GM19397 (cell line): ENCODE measurements at regions not wholly inside any gene's neighbourhood (a gene's known extent, or its start where the extent isn't known, plus 50 kb on each side); places are given as distances from the start of the nearest gene placed in this dataset.

Experiments
- ATAC-seq: cut with Tn5 transposase; IDR thresholded peaks from one replicate; pipeline ENCODE4 v1.9.1; 2021; ENCODE audit warnings: mild to moderate bottlenecking, moderate library complexity; ENCODE audit not compliant: unreplicated experiment

DNA sequence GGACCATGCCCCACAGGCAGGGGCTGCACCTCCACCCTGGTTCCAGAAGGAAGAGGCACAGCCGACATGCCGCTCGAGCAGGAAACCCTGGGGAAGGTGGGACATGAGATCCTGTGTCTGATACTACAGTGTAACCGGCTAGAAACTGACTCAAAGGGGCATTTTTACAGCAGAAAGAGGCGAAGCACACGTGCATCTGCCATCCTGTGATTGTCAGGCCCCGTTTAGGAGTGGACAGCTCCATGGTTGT is 62.7 kb downstream of the SIK1 start:
- no peak for ATAC-seq

DNA sequence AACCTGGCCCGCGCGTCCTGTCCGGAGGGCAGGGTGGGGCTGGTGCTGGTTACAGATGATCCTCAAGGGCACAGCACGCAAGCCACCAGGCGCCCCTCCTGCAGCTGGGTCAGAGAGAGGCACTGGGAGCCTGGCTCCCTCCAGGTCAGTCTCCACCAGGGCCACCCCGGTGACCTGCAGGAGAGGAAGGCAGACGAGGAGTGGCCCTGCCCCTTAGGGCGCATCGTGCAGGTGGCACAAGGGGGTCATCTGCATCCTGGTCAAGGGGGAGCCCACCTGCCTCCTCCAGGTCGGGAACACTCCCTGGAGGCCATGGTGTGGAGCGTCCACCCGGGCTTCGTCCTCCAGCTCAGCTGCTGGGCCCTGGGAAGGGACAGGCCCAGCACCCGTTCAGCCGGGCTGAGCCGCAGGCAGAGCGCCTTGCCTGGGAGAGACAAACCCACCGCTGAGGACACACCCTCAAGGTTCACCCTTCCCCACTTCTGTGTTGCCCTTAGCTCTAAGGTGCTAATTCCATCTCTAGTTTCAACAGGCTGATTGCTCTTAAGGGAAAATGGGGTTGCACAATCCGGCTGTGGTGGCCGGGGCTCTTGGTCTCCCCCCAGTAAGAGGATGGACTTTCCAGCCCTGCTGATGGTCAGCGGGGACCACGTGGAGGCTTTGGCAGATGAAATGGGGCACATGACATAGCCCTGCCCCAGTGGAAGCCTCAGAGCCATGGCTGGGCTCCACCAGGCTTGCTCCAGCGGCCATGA is 63.2 kb downstream of the SIK1 start:
- no peak for ATAC-seq

DNA sequence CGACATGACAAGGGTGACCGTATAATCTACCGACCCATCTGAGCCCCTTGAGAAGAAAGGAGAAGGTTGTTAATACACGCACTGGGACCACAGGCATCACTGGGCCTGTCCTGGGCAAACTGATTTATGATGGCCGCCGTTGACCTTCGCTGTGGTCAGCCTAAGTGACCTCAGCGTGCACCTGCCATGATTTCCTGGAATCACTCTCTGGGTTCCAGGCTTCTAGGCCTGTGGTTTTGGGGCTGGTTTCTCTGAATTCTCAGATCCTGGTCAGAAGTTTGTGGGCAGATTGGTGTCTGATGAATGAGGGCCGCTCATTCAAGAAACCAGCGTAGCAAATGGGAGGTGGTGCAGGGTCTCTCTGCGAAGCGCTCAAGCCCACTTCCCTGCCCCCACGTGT is 64.0 kb downstream of the SIK1 start:
- ATAC-seq = no peak

DNA sequence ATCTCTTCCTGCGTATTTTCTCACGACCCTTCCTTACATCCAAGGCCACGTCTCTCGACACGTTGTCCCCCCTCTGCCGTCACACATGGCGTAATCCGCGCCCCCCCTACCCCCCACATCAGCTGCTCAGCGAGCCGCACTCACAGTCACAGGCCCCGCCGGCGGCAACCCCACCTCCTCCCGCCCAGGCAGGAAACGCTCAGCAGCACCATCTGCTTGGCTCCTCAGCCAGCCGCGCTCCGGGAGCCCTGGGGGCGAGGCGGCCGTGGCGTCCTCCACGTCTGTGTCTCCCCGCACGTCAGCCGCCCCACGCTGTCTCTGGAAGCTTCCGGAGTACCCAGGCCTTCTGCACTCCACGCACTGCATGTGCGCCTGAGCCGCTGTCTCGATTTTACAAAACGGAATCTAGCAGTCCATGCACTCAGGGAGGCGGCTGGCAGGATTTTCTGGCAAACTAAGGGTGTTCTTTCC is 64.6 kb downstream of the SIK1 start:
- ATAC-seq = no peak

DNA sequence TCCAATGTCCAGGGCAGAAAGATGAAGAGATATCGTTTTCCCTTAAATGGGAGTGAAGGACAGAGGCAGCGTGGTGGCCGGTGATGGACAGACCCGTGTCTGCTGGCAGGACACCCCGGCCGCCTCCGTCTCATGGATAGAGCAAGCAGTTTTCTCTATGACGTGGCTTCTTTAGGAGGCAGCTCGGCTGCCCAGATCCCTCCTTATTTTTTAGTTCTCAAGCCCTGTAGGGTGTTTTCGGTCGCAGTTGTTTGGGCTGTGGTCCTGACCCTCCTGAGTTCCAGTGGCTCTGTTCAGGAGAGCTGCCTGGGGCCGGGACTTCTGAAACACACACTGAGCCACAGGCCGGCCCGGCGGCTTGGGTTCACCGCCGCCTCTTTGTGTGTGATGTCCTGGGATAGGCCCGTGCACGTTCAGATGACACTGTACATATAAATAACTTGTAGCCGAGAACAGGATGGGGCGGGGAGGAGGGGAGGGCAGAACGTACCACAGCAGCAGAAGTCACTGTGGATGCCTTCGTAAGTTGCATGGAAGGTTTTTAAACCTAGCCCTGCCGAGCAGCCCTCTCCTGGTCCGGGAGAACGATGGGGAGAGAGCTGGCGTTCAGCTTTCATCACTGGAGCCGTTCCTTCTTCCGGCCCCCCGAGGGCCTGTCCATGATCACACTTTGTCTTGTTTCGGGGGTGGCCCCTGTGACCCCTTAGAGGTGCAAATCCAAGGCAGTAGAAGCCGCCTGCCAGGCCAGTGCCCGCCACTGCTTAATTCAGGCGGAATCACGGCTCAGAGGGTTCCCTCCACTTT is 65.2 kb downstream of the SIK1 start:
- ATAC-seq = no peak

DNA sequence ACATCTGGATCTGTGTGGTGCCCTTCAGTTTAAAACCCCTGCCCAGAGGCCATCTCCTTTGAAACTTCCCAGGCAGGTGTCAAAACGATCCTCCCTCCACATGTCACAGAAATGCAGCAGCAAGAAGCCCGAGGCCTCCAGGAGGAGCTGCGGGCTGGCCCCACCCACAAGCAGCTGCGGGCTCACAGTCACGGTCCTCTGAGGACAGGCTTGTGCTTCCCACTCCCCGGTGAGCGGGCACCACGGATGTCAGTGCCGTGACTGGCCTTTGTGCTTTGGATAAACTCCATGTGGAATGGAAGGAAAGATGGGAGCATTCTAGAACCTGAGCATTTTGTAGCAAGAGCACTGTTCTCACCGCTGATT is 65.8 kb downstream of the SIK1 start:
- no peak for ATAC-seq

DNA sequence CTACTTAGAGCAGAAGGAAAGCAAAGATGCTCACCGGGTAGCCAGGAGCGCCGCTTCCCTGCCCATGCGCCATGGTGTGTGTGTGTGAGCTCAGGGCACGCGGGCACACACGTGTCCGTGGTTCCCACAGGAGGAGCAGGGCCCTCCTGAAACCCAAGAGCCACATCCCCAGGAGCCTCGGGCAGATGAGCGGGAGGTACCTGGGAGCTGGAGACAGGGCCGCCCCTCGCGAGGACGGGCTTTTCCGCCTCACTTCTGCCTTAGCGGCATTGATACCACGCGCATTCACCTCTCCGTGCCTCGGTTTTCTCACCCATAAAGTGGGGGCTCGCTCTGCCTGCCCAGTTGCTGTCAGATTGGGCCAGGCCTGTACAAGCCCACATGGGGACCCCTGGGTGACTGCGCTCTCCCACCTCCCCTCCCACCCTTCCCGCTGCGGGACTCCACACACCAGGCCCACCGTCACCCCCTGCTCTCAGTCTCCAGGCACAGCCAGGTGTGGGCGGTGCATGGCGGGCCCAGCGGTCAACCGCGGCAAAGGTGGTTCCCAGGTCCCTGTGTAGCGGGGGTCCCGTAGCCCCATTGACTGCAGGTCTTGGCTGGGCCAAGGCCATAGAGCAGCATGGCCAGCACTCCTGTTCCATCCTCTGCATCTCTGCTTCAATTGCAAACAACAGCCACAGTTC is 66.3 kb downstream of the SIK1 start:
- no peak for ATAC-seq

DNA sequence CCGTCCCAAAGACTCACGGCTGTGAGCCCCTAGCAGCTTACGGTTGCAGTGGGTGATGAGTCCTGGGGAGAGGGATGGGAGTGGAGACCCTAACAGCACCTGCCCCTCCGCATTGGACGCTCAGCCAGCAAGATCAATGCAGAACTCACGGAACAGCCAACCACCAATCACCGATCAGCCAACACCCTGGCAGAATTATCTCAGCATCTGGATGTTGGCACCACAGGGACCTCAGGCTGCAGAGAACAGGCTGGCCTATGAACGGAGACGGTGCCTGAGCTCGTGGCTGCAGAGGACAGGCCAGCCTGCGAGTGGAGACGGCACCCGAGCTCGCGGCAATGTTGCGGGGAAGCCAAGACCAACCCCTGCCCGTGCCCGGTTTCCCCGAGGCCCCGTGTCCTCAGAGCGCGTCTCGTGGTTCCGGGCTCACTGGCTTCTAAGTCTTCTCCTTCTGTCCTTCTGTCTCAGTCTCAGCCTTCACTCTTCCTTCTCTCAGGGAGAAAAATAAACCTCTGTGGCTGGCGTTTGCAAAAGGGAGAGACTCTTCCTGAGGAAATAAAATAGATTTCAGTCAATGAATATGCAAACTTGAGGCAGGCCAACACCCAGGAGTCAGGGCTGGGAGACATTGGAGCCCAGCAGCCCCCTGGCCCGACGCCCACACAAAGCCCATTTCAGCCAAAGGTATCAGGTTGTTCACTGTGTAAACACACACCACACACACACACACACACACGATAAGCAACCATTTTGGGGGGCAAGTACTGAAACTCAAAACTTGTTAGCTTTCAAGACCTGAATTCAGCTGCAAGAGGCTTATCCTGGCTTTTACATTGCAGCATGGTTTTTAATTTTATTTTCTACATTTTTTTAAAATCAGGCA is 67.8 kb downstream of the SIK1 start:
- ATAC-seq = no peak

DNA sequence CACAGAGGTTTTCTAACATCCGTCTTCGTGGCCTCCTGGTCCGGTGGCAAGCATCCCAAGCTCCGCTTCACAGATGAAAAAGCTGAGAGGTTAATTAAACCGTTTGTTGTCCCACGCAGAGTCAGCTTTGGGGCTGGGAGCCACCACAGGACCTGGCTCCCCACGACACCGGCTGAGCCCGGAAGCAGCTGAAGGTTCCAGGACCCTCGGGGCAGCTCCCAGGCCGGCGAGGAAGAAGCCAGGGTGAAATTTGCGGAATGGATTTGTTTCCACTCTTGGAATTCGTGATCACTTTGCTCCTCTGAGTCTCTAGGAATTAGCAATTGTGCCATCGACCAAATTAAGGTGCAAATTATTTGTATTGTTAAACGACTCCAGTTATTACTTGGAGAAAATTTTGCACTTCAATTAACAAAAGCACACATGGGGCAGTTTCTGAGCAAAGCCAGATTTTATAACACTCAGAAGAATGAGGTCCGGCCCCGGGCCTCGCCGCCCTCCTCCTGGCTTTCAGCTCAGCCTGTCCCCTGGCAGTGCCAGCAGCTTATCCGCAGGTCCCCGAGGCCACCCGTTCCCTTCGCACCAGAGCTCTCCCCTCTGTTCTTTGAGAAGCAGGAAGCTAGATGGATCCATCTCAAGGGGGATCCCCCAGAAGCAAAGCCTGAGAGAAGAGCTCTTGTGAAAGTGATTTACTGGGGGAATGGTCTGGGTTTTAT is 69.1 kb downstream of the SIK1 start:
- ATAC-seq = no peak

DNA sequence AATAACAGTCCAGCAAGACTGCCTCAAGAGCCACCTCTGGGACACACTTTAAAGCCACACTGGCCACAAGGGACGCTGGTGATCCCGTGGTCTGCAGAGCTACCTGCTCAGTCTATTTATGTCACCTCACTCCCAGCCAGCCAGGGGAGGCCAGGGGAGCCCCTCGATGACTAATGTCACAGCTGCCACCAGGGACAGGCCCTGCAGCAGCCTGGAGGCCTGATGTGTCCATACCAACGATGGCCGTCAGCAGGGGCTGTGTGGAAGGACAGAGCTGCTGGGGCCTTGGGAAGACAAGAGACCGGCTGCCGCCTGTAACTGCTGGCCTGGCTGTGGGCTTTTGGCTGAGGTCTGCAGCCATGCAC is 71.0 kb downstream of the SIK1 start:
- ATAC-seq = no peak

DNA sequence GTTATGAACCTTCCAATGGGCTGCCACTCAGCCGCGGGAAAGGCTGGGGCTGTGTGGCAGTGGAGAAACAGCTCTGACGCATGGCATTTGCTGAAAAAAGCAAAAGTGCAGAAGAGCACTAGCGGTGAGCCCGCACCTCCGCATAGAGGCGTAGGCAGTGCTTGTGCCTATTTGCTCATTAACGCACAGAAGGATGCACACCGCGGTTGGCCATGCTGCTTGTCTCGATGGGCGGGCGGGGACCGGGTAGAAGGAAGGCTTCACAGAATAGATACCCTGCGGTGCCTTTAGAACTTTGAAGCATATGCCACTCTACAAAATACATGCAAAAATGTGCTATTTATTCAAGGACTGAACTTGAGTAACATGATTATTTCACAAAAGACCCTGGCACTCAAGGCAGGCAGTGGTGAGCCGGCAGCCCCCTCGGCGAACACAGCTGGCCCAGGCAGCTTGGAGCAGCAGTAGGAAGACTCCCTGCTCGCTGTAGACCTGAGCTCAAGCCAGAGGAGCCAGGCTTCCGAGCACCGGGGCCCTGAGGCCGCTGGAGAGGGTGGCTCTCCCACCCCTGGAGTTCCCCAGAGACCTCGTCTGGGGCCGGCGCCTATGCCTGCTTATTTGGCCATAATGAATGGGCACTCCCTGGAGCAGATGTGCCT is 71.5 kb downstream of the SIK1 start:
- ATAC-seq = no peak

DNA sequence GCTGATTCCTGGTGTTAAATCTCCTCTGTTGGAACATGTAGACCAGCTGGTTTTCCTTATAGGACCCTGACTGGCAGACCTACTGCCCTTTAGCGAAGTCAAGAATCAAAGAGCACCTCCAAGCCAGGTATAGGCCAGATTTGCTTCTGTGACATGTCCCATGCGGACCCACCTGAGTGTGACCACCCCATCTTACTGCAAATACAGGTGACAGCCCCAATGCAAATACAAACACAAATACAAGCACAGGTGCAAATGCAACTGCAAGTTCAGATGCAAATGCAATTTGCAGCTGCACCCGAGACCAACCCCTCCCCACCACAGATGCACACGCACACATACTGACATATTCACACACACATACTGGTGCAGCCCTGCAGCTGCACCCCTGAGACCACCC is 72.3 kb downstream of the SIK1 start:
- ATAC-seq = no peak

DNA sequence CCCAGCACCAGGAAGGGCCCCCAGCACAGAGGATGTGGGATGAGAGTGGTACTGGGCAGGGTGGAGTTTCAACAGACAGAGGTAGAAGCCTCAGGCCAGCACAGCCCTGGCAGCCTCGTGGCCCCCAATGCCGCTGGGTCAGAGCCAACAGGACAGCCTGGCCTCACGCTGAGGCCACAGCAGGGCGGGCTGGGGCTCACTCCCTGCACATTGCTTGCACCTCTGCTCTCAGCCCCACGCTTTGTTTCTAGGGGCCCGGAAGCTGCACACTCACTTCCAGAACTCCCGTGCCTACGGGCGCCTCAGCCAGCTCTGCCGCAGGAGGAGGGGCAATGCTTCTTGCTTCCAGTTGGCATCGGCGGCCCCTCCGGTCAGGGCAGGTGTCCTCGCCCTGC is 72.9 kb downstream of the SIK1 start:
- ATAC-seq = no peak

DNA sequence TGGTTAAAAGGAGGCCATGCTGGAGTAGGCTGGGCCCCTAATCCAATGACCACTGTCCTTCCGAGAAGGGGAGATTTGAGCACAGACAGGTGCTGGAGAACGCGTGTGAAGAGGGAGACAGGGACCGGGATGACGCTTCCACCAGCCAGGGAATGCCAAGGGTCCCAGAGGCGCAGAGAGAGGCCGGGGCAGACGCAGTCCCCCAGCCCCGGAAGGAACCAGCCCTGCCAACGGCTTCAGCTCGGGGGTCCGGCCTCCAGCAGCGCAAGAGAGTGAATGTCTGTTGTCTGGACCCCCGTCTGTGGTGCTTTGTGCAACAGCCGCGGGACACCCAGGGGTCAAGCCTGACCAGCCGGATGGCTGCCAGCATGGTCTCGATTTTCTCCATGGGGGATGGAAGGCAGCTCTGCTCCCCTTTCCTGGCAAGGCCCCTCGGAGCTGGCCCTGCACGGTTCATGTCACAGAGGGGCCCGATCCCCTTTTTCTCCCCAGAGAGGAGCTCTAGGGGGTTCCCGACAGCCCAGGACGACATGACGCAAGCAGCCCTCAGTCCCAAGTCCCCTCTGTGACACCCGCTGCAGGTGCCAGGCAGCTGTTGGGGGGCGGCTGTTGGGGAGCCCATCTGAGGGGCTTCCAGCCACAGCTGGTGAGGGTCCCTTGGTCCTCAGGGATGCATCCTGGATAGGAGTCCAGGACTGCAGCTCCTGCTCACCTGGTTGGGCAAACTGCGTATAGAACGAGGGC is 73.5 kb downstream of the SIK1 start:
- no peak for ATAC-seq

DNA sequence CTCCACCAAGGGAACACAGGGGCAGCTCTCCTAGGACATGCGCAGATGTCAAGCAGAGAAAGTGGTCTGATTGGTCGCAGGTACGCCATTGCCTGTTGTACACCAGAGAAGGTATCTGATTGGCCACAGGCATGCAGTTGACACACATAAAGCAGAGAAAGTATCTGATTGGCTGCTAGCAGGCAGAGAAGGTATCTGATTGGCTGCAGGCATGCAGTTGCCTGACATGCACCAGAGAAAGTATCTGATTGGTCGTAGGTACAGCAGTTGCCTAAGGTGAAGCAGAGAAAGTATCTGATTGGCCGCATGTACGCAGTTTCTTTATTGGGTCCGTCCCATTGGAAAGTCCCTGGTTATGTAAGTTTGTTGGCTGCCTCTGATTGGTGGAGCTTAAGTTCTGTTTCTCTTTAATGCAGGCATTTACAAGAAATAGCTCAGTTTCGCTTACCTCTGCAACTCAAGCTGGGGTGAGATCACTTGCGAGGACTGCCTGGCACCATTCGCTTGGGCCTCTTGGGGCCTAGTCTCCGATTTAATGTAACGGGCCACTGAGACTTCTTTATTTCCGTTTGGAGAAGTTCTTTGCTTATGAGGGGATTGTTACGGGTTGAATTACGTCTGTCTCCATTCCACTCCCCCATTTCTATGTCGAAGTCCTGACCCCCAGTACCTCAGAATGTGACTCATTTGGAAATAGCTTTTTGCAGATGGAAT is 74.2 kb downstream of the SIK1 start:
- peak; percentile 51 for ATAC-seq

DNA sequence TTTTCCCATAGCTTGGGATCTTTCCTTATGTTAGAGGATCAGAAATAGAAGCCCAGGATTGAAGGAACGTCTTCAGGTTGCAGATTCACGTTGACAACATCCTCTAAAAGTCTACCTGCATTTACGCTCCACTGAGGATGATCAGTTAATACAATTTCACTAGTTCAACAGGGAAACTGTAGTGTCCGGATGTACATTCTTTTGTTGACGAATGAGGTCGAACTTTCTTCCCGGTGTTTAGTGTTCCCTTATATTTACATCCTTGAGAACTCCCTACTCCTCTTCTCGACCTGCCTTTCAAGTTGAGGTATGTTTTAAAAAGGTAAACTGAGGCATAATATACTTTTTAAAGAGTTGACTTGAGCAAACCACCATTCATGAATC is 74.8 kb downstream of the SIK1 start:
- ATAC-seq = no peak

DNA sequence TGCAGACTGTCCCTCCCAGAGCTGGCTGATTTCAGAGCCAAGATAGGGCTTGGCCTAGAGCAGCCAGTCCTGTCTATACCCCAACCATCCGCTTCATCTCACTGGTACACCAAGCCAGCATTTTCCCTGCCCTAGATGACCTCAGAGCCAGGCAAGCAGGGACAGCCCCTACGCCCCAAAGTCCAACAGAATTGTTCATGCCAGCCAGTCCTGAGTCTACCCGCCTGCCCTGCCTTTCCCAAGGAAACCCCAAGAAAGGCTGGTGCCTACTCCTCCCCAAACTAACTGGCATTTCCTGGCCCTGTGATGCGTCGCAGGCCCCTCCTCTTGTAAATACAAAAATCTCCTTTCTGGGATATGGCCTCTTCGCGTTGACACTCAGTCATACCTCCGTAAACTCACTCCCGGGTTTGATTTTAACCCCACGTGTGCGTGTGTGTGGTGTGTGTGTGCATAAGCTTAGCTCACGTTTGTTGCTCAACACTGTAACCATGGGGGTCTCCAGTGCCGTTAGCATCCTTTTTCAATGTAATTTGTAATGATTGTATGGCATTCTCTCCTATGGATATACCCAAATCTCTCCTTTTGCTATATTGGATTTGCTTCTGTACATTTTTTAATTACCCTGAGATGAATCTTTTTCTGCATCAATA is 75.3 kb downstream of the SIK1 start:
- ATAC-seq = no peak

DNA sequence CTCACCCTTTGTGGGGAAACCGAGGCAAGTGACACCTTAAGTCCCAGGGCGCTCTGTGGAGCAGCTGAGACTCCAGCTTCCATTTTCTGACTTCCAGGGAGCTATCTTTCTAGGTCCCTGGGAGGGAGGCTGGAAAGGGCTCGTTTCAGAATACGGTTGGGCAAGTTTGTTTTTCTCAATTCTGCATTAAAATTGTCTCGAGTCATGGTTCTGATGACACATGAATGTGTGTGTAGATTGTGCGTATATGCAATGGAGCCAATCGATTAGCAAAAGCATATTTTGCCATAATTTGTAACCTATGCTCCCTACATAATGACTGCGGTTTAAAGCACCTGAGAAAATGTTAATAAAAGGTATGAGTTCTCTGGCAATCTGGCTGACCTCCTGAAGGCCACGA is 77.3 kb downstream of the SIK1 start:
- ATAC-seq = no peak
